Cortex of kidney (tissue), 1 donor: ENCODE measurements at regions not wholly inside any gene's neighbourhood (a gene's known extent, or its start where the extent isn't known, plus 50 kb on each side); places are given as distances from the start of the nearest gene placed in this dataset.

Source experiments
- DNase-seq: peaks from one replicate; lab custom pipeline; 2025; lab: John Stamatoyannopoulos, UW

DNA sequence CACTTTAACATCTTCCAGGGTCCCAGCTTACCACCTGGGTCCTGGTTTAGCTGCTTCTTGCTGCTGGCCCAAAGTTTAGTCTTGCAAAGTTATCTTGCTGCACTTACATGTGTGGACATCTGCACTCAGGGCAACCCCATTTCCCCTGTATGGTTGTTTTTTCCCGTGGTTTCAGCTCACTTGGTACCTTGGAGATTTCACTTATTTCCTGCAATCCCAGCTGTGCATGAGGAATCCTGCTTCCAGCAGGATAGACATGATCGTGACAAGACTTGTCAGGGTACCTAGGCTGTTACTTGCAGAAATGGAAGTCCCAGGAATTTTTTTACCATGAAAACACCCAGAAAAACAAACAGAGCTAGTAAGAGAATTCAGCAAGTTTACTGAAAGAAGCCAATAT lies 95.9 kb upstream of the LEP start:
- no peak for DNase-seq

DNA sequence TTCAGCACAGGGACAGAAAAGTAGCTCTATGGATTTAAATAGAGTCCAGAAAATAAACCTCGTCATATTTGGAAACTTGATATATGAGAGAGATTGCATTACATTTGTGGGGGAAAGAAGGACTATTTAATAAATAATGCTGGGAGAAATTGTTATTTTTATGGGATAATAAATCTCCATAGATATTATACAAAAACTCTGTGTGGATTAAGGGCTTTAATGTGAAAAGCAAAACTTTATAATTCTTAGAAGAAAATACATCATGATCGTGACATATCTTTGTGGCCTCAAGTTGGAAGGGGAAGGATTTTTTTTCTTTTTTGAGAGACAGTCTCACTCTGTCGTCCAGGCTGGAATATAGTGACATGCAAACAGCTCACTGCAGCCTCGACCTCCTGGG lies 95.0 kb upstream of the LEP start:
- no peak for DNase-seq

DNA sequence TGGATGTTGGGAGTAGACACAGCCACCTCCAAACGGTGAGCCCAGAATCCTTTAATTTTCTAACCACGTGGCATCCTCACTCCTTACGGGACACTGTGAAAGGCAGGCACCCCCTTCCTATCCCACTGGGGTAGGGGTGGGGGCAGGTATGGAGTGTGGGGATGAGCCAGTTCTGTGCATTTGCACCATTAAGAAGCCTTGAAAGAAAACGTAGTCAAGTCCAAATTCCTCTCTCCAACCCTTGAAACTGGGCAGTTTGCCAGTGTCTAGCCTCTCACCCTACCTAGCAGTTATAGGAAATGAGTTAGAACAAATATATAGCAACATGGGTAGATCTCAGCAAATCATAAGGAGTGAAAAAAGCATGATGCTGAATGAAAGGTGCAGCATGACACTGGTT lies 92.4 kb upstream of the LEP start:
- no peak for DNase-seq

DNA sequence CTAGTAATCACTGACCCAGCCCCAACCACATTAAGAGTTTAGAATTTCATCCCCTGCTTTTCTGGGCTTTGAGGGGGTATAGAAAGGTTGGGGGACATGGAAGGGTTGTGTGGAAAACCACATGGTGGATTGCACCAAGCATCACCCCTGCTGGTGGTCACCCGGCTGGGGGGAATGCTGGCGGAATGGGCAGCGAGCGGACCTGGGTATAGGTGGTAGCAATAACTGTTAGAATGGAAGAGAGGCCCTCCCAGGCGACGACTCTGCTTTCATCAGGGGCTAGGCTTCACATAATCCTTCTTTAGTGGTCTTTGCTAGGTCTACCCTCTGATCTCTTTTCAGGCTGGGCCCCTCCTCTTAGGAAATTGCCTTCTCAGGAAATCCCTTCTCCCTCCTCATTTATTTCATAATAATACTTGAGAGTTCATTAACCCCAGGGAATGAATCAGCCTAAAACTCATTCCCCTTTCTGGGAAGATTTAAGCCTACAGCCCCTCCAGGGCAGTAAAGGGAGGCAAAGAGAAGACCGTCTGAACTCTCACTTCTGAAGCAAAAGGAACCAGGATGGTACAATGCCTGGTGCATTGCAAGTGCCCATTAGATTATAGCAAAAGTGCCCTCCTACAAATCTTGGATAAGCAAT lies 90.7 kb upstream of the LEP start:
- no peak for DNase-seq

DNA sequence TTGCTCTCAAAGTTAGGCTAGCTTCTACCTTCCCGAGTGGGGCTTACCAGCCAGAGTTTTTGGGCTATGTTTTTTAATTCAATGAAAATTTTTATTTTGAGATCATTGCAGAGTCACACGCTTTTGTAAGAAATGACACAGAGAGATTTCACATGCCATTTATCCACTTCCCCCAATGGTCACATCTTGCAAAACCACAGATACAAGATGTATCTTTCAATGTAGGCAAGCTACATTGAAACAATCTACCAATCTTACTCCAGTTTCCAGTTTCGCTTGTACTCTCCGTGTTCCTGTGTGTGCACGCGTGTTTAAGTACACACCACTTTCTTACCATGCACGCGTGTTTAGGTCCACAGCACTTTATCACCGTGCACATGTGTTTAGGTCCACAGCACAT lies 89.4 kb upstream of the LEP start:
- no peak for DNase-seq

DNA sequence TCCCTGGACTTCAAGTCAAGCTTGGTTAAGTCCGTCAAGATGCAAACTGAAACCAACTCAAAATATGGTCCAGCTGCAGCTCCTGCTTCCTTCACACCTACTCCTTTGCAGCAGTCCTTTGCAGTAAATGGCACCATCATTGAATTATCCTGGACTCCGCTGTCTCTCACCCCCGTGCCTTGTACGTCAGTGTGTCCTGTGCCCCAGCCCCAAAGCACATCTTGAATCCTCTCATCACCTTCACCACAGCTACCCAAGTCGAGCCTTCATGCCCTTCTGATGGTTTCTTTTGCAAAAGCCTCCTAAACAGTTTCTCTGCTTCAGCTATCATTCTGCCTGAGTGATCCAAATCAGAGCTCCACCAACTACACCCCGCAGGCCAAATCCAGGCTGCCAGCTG lies 88.4 kb upstream of the LEP start:
- no peak for DNase-seq

DNA sequence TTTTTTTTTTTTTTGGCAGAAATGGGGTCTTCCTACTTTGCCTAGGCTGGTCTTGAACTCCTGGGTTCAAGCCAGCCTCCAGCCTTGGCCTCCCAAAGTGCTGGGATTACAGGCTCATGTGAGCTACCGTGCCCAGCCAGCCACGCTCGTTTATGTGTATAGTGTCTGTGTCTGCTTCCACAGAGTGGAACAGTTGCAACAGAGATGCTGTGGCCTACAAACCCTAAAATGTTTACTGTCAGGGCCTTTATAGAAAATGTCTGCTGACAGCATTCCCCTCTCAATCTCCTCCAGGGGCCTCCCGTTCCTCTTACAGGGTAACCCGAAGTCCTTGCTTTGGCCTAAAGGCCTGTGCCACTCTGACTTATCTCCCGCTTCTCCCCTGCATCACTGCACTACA lies 87.6 kb upstream of the LEP start:
- DNase-seq, result no peak

DNA sequence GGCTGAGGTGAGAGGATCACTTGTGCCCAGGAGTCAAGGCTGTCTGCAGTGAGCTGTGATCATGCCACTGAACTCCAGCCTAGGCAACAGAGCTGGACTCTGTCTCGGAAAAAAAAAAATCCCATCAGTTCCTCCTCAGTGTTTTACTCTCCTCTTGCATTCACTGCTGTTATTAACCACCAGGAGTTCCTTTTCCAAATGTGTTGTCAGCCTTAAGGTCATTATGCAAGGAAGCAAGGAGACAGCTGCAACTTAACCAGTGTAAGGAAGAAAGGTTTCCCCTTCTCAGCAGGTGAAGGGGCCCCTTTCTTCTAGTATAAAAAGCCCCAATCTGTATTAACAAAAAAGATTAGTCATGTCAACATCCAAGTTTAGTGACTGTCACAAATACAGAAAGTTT lies 86.6 kb upstream of the LEP start:
- no peak for DNase-seq

DNA sequence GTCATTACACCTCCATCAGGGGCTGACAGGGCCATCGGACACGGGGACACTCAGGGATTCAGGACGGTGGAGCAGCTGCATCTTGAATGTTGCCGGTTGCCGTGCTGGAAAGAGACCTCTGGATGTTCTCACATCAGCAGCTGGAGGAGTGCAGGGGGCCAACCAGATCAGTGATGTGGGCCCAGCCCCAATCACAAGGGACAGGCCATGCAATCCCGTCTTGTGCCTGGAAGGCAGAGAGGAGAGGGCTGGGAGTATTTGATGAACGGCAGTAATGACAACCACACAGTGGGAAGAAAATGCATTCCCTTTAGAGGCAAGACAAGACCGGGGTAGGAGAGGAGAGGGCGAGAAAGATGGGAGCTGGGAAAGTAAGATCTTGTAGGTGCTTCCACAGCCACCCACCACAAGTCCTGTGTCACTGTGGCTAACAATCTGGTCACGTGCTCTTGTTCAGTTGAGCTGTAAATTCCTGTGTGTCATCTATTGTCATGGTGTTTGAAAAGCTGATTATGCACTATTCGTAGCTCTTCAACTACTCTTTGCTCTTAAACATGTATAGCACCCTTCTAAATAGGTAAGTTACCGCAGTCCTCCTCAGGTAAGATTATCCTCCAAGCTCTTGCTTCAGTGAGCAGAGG lies 85.9 kb upstream of the LEP start:
- no peak for DNase-seq

DNA sequence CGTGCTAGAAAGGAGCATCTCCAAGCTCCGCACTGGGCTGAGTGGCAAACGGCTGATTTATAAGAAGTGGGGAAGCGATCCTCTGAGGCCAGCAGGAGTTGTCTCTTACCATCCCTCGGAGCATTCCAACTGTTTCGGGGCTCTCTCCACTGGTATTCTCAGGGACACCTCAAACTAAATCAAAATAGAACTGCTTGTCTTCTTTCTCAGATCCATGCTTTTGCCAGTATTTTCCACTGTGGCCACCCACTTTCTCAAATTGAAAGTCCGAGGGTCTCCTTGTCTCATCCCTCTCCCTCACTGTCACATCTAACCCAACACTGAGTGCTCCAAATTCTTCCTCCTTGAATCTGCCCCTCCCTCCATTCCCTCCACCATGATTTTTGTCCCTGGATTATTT lies 83.2 kb upstream of the LEP start:
- DNase-seq, result no peak

DNA sequence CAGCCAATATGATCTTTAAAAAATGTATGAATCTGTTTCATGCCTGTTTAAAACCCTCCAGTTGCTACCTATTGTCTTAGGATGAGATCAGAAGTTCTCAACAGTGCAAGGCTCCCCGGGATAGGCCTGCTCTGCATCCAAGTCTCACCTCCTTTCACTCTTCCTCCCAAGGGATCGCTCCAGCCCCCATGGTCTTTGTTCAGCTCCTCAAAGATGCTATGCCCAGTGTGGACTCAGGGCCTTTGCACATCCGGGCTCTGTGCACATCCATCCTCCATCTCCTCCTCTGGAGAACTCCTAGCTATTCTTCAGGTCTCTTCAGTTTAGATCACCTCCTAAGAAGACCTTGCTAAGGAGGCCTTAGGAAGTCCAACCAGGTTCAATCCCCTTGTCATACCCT lies 82.7 kb upstream of the LEP start:
- no peak for DNase-seq

DNA sequence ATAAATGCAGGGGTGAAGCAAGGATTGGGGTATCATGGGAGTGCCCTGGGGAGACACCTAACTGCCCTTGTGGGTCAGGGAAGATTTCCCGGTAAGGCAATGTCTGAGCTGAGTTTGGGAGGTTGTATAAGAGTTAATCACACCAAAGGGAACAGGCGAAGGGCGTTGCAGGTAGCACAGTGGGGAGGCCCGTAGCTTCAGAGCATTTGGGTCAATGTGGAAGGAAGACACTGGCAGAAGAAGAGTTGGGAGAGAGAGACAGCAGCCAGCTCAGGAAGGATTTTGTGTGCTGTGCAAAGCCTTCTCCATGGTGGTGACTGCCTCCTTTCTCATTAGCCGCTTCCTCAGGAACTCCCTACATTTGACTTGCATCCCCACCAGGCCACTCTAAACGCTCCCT lies 80.8 kb upstream of the LEP start:
- no peak for DNase-seq

DNA sequence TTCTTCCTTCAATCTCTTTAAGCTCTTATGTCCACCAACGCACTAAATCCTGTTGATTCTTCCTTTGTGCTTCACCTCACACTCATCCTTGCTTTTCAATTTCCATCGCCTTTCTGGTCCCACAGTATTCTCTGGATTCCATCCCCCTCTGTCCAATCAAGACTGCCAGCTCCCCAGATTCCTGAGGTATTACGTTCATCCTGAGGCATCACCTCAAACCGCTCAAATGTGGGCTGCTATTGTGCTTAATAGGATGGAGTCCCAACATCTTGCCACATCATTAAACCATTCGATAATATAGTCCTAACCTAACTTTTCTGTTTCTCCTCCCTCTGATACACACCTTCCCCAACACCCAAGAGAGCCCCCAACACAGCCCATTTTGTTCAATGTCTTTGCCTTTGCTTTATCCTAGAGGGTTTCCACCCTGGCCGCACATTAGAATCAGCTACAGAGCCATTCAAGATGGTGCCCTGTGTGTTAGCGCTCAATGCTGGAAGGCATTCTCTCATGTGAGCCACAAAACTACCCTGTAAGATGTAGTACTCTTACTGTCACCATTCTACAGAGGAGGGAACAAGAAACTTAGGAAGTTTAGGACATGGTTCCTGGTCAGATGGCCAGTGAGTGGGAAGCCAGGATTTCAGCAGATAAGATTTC lies 79.5 kb upstream of the LEP start:
- no peak for DNase-seq

DNA sequence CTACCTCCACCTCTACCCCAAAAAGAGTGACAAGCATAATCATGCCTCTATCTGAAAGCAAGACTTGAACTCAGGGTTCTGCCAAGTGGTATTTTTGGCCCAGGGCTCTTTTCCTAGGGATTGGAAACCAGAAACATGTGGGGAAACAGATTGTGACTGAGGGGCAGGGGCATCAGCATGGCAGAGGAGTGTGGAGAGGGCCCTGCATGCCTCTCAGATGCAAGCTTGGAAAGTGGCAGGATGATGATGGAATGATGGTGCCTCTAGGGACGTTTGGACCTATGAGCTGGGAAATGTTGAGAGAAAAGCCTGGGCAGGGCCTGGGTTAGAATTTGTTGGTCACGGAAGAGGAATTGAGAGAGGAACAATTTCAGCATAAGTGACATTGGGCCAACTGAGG lies 78.4 kb upstream of the LEP start:
- DNase-seq, result no peak

DNA sequence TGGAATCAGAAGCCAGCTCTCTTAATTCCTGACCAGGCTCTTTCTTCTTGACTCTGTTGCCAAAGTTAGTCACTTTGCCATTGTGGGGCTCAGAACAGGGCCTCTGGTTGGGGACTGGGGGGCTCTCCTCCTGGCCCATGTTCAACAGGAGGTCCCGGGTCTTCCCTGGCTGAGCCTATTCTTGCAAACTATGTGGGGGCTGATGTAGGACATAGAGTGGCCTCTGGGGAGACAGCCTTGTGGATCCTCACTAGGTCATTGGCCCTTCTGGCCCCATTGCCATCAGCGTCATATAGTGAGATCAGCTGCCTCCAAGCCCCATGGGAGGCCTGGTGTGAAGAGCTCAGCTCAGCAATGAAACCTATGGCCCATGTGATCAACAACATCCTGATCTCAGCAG lies 77.6 kb upstream of the LEP start:
- no peak for DNase-seq

DNA sequence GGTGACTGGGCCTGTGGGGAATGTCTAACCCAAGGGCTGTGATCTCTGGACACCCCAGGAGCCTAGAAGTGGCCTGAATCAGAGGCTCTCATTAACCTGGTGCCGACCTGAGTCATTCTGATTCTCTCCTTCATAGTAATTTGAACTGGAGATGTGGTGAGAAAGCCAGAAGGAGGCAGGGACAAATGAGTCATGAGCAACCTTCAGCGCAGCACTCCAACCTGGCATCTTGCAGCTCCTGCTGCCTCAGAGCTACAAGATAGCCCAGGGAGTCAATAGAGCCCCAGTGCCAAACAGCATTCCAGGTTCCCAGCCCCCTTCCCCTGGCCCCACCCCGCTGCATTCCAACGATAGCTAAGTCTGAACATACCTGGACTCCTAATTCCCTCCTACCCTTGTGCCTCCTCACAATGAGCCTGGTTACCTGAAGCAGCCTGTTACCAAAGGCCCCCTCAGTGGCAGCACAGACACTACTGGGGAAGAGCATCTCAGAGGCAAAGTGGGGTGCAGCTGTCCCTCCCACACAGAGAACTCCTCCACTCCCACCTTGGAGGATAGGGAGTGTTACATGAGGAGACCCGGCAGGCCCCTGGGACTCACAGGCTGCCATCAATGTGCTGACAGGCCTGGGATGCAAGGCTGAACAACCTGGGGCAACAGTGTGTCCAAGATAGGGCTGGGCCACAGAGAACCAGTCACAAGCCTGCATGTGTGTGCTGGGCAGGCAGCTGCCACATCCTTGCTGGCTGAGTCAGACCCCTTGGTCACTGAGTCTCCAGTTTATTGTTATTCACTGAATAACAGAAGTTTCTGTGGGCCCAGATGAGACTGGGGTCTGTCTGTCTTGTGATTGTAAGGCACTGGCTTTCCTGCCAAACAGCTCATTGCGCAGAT lies 76.8 kb upstream of the LEP start:
- DNase-seq, result no peak

DNA sequence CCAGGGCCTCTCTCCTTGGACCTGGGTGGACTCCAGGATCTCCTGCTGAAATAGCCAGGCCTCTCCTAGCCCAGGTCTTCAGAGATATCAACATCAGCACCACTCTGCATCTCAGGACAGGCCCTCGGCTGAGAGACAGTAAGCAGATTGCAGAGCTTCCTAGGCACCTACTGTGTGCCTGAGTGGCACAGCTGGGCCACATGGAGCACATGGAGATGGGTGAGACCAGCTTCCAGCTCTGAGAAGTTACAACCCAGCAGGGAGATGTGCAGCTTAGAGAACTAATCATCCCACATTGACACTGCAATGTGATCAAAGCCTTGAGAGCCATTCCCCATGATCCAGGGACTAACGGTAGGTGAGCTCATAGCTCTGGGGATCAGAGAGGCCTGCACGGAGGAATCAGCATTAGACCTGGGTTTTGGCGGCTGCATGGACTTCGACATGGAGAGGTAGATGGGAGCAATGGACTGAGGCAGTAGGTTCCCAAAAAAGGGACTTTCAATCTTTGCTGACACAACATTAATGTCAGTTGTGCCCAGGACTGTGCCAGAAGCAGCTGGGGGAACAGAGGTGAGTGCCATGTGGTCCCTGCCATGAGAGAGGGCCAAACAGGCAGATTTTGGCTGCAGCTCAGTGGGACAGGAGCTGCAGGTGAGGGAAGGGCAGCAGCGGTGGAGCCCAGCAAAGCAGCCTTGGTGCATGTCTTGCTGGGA lies 76.0 kb upstream of the LEP start:
- DNase-seq, result no peak

DNA sequence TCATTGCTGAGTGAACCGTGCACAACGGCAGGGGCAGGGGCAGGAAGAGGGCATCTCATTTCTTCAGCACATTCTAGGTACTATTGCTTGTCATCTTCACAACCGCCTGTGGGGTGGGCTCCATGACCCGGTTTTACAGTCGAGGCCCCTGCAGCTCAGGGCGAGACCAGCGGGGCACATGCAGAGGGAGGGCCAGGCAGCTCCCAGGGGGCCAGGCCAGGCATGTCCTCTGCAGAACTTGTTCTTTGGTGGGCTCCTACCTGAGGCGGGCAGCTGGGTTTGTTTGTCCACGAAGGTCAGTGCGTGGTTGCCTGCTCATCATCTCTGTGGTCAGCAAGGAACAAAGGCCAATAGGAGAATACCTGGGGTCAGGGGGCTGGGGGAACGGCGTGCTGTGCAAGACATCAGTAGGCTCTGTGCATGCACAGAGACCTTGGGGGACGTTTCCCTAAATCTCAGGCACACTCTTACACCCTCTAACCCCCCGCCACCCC lies 75.1 kb upstream of the LEP start:
- no peak for DNase-seq

DNA sequence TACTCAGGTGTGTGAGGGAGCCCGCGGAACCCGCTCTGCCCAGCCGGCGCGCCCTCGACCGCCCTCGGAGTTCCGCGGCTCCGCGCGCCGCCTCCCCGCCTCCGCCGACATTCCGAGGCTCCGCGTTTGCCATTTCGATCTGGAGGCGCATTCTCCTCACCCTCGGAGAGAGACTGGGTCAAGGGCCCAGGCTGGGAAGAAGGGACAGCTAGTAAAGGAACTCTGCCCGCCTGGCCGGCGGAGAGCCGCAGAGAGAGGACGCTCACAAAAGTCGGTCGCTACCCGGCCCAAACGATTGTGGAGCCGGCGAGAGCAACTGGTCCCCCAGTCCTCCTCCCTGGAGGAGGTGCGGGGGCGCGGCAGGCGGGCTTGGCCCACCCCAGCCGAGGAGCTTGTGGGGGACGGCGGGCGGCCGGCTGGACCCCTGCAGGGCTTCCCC lies 74.5 kb upstream of the LEP start:
- no peak for DNase-seq

DNA sequence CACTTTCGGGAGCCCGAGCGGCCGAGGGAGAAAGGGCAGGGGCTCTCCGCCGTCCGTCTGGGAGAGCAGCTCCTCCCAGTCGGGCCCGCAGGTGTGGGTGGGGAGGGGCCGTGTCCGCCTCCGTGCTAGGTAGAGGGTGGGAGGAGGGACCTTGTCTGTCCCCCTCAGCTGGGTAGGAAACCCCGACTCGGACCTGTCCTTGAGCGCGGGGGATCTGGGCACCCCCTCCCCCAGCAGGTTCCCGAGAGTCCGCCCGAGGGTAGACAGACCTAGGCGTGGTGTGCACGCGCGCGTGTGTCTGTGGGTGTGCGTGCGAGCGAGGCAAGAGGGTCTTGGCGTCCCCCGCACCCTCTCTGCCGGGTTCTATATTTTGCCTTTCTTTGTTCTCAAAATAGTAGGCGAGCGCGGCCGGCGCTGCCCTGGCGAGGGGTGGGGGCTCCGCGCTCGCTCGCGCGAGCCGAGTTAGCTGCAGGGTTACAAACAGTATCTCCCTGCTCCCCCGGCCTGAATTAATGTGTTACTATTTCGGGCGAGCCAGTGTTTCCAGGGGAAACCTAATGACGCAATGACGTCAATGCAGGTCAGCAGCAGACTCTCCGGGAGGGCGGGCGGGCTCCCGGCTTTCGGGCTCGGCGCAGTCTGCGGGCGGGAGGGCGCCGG lies 73.9 kb upstream of the LEP start:
- peak; percentile 8 for DNase-seq
